T47D (cell line): ENCODE measurements at regions not wholly inside any gene's neighbourhood (a gene's known extent, or its start where the extent isn't known, plus 50 kb on each side); places are given as distances from the start of the nearest gene placed in this dataset.
"Not testable (repeated sequence)": the region's sequence is repeated elsewhere in the genome, so short reads cannot be mapped to it uniquely, and the experiment has no call there.

ENCODE experiments used
- DNase-seq, 2 experiments: peaks; one replicate each; pipeline versions ENCODE4 v3.0.0 to v3.0.0-alpha.2; 2011 to 2012; ENCODE audit warnings: low read depth in 1 of 2, low spot score in 1 of 2
- JUND ChIP-seq: IDR thresholded peaks from 2 replicates; pipeline ENCODE4 v1.6.1; 2012; ENCODE audit warnings: low read depth
- in situ Hi-C: cut with HindIII; loops from 2 replicates; pipeline ENCODE4 v1.10.0; 2016; ENCODE audit warnings: low sequenced_read_pairs, low pct_unique_long_range_greater_than_20kb

DNA sequence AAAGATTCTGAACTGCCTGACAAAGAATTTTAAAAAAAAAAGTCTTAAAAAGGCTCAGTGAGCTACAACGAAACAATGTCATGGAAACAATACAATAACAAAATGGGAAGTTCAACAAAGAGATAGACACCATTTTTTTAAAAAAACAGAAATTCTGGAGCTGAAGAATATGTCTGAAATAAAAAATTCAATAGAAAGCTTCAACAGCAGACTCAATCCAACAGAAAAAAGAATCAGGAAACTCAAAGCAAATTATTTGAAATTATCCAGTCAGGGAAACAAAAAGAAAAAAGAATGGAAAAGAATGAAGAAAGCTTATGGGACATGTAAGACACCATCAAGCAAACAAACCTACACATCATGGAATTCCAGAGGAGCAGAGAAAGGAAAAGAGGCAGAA, 118.5 kb upstream of the LGR5 start:
- no peak for DNase-seq
- no peak for TF ChIP-seq JUND
- in situ Hi-C loops = no loop called here

DNA sequence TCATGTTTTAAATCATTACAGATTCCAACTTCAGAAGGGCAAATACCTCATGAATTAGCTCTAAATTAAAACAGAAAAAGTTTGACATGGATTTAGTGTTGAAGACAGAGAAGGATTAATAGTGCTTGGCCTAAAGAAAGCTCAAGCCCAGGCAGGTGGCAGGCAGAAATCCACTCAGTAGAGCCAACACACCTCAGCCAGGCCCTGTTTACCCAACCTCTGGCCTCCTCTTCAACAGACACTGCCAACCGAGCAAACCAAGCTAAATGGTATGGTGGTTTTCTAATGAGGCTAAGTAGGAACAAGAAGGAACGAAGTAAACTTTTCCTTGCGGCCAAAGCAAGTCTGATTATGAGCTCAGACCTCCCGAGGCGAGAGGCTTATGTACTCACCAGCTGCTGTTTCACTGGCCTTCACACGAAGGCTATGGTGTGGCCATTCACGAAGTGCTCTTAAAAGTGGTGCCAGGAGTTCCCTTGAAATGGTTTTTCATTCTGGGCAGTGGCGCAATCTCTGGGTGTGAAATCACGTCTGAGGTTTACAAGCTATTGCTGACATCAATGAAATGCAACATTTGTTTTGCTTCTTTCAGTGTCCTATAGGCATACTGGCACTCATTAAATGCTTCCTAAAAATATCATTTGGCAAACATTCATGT, 124.1 kb upstream of the LGR5 start:
- peak in 1 of 2 experiments; percentile 33 for DNase-seq
- no peak for TF ChIP-seq JUND
- in situ Hi-C loops = no loop called here

DNA sequence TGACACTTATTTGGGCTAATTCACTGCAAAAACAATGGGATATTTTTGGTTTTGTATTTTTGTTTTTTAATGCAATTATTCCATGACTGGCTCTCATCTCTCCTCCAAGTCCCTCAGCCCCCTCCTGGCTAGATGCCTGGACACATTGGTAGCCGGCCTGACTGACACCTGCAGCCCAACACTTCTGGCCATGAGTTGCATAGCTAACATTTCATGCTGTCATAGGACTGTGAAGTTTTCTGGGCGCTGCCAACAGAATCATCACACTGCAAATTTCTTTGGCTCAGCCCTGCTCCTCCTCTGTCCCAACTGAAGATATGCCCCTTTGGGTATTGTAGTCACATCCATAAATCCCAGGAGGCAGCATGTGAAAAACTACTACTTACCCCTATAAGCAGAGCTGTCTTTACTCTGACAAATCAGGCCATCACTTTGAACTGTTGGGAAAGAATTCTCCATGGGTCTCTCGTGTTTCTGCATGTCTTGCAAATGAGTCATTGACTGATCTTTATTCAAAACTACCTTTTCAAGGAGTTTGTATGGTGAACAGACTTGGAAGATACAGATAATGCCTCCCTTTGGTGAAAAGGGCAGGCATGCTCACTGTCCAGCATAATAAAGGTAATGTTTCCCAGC, 126.7 kb upstream of the LGR5 start:
- no peak for DNase-seq
- TF ChIP-seq JUND = no peak
- in situ Hi-C loops = no loop called here

DNA sequence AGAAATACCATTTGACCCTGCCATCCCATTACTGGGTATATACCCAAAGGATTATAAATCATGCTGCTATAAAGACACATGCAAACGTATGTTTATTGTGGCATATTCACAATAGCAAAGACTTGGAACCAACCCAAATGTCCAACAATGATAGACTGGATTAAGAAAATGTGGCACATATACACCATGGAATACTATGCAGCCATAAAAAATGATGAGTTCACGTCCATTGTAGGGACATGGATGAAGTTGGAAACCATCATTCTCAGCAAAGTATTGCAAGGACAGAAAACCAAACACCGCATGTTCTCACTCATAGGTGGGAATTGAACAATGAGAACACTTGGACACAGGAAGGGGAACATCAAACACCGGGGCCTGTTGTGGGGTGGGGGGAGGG, 128.0 kb upstream of the LGR5 start:
- DNase-seq, in situ Hi-C loops: not testable (repeated sequence)

DNA sequence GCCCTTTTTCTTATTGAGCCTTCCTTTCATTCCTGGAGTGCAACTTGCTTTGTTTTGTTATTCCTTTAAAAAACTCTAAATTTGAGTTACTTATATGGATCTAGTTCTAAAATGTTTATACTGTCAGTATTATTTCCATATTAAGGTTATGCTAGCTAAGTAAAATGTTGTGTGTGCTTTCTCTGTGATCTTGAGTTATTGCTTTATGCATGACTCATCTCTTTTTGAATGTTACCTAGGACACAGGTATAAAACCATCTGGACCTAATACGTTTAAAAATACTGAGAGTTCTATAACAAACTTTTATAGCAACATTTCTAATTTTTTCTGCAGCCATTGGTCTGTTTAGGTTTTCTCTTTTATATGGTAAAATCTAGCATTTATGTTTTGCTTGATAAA, 132.8 kb upstream of the LGR5 start:
- DNase-seq = no peak
- TF ChIP-seq JUND = no peak

DNA sequence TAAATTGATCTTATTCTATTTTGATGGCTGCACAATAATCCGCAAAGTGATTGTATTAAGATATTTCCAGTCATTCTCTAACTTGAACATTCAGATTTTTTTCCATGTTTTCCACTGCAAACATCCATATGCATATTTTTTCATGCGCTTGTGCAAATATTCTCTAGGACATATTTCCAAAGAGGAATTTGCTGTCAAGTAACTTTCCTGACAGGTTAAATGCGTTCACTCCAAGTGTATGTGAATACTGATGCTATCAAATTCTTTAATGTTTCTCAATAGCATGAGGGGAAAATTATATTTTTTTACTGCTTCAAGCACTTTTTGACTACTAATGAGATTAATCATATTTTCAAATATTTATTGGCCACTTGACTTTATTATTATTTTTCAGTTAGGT, 135.3 kb upstream of the LGR5 start:
- in situ Hi-C loops = no loop called here
- TF ChIP-seq JUND = no peak
- DNase-seq = no peak

More for the DNA sequence above, 132.8 kb upstream of the LGR5 start:
- in situ Hi-C loops = no loop called here

DNA sequence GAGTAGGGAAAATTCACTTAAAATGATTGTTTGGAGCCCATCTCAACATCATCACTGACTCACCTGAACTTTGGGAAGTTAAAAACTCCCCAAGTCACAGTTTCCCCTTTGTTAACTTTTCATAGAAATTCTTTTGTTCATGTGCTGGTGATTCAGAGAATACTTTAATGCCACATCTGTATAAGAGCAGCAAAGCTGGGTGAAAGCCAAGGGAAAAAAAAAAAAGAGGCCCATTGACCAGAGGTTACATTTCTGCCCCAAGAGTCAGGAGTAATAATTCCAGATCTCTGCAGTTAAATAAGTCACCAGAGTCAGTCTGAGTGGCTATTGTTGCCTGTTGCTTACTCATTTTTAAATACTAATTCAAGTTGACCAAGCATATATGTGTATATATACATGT, 136.4 kb upstream of the LGR5 start:
- DNase-seq = no peak
- in situ Hi-C loops = no loop called here
- no peak for TF ChIP-seq JUND

DNA sequence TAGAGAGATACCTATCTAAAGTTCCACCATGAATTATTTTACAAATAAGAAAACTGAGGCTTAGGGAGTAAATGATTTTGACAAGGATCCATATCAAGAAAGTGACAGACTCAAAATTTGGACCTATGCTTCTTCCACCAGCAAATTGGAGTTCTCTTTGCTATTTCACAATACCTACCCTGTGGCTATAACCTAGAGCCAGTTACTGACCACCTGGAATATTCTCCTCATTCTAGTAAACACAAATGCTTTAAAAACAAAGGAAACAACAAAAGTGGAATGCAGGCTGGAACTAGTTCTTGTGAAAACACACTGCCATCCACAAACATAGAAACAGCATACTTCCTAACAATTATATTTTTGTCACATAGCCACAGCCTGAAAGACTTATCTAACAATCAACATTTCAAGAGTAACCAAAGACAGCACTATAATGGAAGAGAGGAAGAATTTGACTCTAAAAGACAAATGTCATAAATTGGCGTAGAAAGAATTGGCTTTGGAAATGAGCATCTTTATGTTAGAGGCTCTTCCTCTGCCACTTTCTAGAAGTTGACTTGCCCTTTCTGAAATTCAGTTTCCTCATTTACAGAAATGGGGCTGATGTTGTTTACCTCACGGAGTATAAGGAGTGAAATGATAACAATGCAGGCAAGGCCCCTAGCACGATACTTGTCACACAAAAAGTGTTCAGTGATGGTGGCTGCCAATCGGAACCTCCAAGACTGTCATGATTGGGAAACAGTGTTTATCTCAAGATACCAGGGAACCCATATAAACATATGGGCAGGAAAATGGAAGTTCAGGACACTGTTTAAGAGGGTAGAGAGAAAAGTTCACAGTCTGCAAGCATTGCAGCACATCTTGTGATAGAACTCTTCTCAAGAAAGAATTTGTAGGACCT, 138.6 kb upstream of the LGR5 start:
- in situ Hi-C loops = no loop called here
- DNase-seq = peak in 1 of 2 experiments; percentile 32
- TF ChIP-seq JUND = no peak

DNA sequence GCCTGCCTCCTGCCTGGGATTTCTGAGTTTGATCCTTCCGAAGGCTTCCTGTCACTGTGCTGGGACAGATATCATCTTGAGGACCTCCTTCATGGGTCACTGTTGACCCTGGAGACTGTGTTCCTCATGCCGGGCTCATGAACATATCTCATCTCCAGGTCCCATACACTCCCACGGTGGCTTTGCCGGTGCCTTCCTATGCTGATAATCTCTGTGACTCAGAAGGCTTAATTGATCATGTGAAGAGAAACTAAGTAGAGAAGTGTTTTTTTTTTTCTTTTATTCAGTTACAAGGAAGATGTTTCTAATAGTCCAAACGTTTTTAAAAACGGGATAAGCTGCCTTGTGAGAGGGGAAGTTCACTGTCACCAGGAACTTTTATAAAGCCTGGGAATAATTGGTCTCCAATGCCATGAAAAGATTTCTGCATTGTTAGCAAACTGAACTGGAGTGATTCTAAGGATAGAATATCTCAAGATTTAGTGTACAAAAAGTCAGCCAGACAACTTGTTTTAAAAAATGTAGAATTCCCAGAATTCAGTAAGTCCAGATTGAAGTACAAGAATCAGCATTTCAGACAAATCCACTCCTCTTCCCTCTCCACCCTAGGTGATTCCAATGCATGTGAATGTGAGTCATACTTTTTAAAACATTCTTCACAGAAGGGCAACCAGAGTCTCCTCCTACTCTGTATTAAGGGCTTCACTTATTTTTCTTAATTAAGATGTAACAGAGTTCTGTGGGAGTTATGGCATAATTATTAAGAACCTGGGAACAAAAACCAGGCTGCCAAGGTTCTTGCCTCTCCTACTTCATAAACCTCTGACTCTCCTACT, 139.8 kb upstream of the LGR5 start:
- no peak for TF ChIP-seq JUND
- no peak for DNase-seq
- in situ Hi-C loops = no loop called here

DNA sequence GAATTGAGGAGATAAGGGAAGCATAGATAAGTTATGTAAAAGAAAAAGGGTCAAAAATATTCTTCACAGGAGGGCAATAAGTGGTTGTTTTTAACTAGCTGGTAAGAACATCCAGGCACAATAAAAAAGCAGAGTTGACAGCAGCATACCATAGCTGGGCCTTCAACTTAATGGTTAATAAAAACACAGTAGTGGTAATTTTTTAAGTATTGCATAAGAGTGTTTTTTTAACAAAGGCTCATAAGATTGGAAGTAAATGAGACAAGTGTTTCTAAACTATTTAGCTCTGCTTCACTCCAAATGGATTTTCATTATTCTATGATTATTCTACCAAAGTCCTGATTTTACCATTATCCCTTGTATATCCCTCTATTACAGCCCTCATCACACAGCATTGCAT, 140.1 kb upstream of the TSPAN8 start:
- no peak for DNase-seq
- no peak for TF ChIP-seq JUND
- in situ Hi-C loops = no loop called here

DNA sequence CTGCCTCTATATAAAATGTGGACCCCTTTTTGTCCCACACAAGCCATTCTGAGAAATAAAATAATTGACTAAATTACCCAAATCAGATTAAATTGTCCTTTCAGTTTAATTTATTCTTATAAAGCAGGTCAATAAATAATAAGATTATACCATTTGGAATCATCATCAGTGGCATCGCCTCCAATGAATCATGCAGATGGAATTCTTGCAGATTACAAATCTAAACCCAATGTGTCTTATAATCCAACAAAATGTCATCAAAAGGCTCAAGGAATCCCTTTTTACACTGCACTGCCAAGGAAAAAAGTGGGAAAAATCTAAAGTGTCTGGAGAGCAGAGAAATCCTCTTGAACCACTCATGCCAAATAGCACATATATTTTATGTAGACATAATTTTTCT, 138.2 kb upstream of the TSPAN8 start:
- in situ Hi-C loops = no loop called here
- no peak for DNase-seq
- TF ChIP-seq JUND = no peak

DNA sequence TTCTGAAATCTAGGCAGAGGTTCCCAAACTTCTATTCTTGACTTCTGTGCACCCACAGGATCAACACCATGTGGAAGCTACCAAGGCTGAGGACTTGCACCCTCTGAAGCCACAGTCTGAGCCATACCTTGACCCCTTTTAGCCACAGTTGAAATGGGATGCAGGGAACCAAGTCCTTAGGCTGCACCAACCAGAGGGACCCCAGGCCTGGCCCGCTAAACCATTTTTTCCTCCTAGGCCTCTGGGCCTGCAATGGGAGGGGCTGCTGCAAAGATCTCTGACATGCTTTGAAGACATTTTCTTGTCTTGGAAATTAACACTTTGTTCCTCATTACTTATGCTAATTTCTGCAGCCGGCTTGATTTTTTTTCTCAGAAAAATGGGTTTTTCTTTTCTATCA, 133.9 kb upstream of the TSPAN8 start:
- no peak for TF ChIP-seq JUND
- in situ Hi-C loops = no loop called here
- no peak for DNase-seq
